NCI-H226 (cell line): ENCODE measurements at regions not wholly inside any gene's neighbourhood (a gene's known extent, or its start where the extent isn't known, plus 50 kb on each side); places are given as distances from the start of the nearest gene placed in this dataset.

Source experiments
- DNase-seq: peaks from one replicate; pipeline ENCODE4 v3.0.0-alpha.2; 2015

DNA sequence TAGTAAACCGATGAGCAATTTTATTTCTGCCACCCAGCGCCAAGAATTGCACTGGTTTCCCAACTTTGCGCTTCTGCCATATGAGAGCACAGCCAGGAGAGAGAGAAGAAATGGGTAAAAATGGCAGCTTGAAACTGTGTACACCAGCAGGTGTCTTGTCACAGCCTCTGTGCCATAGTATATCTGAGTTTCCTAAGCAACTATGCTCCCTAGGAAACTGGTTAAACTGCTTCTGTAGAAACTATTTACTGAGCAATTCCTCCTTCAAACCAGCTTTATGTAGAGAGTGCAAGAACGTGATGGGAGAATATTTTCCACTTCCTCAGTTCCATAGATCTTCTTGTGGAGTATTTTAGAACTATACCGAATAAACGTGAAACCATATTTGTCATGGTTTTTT, 1361.3 kb downstream of the PCDH9 start:
- DNase-seq: no peak

DNA sequence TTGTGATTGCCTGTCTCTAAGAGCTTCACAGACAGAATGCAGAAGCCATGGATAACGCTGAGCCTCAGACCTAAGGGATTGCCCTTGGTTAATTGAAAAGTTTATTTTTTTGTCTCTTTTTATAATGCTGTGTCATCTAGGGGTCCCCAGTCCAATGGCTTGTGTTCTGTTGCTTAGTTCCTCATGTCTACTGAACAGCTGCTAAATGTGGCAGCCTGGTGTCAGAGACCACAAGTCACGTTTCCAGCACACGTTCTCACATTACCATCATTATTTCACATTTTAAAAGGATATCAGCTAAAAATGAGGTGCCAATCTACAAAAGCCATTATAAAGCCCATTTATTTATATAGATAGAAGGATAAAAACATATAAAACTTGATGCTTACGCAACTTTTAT, 1362.0 kb downstream of the PCDH9 start:
- DNase-seq: no peak

DNA sequence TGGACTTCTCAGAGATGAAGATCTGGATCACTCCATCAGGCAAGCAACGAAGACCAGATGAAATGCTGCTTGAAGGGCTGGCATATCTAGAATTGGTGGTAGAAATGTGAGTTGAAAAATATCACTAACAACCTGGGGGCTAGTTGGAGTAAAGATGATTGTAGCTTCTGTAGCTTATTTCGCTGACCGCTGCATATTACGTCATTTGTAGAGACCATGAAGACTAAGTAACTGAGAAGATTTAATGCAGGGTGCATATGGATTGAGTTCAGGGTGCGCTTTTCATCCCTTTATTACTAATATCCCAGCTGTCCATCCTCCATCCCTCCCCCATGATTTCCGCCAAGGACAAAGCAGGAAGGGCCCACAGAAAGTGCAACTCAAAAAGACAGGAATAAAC, 1364.0 kb downstream of the PCDH9 start:
- no peak for DNase-seq

DNA sequence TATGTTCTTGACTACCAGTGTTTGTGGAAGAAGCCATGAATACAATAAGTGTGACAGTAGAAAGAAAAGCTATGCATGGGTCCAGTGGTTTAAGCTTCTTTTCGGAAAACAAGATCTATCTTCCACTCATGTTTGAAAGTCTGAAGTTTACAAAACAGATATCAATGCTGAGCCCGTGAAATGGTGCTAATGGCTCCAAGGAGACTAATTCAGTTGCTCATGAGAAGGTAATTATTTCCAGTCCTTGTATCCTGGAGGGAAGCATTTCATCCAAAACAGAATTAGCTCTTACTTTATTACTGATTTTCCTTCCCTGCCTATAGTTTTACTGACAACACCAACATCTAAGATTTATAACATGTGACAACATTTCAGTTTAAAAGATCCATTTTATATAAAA, 1364.9 kb downstream of the PCDH9 start:
- no peak for DNase-seq

DNA sequence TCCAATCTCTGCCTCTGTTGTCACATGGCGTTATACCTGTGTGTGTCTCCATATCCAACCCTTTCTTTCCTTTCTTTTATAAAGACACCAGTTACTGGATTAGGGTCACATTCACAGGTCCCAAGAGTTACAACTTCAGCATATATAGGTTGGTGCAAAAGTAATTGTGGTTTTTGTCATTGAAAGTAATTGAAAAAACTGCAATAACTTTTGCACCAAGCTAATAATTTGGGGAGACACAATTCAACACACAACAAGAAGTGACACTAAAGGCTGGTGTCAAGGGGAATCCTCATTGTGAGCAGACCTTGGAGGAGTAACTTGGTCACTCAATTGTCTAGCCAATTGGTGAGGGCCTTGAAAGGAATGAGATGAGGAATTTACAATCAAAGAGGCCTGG, 1366.1 kb downstream of the PCDH9 start:
- DNase-seq: no peak

DNA sequence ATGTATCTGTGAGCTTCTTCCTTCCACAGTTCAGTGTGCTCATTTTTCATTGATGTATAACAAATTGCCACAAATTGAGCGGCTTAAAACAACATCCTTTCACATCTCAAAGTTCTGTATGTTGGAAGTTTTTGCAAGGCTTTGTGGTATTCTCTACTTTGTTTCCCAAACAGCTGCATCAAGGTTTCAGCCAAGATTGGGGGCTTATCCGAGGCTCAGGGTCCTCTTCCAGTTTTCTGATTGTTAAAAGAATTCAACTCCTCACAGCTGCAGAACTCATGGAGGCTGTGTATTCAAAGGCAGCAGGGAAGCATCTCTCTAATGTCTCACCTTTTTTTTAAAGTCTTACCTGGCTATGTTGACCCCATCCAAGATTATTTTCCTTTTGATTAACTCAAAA, 1369.8 kb downstream of the PCDH9 start:
- DNase-seq: no peak

DNA sequence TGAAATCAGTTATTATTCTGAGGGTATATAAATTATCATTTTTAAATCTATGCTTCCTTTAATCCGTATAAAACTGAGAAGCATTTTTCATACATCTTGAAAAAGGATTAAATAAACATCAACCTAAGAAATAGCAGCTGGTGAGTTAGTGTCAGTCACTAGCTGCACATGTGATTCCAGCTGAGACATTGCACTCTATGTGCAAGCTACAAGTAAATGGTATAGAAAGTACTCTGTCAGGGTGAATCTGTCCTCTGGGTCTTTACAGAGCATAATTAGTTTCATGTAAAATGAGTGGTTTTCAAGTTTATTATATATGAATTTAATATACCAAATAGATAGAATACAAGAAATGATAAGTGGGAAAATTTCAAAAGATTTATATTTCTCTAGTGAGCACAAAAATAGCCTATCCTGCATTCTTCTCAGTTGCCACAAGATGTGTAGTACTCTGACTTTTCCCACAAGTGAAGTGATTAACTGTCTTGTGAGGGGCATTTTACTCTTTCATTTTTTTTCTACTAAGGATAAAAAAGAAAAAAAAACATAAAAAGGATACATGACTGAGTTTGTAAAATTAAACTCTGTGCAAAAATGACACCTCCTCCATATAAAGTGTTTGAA, 1372.1 kb downstream of the PCDH9 start:
- DNase-seq: no peak

DNA sequence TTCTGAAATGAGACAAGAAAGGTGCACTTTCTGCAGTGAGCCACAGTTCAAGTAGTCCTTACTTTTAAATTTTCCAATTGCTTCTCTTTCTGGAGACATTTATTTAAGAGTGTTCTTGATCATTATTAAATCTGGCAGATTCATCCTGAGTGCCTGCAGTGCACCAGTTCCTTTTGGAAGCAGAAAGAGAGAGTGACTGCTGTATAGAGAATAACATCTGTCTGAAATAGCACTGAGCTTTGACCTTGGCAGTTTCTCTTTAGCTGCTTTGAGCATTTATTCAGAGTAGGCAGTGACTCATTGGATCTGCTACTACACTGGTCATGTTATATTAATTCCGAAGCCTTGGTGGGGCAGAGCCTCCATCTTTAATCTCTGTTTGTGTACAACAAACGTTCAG, 1373.7 kb downstream of the PCDH9 start:
- DNase-seq: no peak

DNA sequence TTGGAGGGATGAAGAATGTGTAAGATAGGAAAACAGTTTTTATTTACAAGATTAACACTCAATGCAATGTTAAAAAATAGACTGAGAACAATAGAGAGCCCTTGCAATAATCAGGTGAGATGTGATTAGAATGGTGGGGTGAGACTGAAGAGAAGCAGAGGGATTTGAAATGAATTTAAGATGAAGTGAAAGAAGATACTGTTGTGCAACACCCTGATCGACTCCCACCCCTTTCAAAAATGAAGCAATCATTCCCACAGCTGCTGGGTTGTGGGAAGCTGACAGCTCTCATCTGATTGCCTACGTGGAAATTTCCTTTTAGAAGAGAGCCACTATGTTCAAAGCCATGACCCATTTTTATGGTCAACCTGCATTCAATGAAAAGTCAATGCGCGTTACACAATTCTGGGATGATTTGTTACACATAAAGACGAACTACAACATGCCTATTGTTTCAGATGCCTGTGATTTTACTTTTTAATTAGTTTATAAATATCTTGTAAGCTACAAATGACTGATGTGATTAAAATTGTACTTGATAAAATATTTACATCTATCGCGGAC, 1374.8 kb downstream of the PCDH9 start:
- peak; percentile 37 for DNase-seq

DNA sequence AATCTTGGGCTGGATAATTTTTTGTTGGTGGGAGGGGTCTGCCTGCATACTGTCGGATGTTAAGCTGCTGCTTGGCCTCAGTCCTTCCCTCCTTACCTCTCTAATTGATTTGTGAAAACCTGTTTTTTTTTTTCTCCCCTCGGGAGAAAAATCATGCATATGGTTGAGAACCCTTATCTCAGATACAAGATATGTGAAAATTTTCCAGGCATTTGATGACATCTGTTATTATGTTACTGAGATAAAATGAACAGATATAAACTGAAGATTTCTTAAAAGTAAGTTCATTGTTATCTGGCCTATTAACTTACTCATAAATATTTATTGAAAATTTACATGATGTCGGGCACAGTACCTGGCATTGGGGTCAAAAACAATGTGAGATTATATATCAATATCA, 1375.7 kb downstream of the PCDH9 start:
- no peak for DNase-seq

DNA sequence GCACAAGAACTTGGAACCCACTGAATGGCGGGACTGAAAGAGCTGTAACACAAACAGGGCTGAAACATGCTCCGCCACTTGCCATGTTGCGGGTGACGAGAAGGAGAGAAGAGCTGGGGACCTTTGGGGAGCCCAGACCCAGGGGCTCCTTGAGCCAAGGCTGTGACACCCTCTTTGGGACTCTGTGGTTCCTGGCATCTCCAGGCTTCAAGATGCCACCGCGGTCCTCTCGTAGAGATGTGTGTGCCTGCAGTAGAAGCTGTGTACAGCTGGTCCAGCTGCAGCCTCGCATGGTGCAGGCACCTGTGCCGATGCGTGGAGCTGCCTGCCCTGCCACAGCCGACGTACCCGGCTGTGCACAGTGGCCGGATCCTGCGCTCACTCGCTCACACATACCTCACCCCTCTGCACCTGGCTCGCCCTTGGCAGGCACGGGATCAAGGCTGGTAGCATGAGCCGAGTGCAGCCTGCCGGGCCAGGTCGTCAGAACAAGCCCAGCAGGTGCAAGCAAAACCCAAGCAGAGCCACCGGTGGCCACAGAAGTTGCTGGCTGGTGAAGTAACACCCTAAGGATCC, 1385.8 kb downstream of the PCDH9 start:
- DNase-seq: no peak

DNA sequence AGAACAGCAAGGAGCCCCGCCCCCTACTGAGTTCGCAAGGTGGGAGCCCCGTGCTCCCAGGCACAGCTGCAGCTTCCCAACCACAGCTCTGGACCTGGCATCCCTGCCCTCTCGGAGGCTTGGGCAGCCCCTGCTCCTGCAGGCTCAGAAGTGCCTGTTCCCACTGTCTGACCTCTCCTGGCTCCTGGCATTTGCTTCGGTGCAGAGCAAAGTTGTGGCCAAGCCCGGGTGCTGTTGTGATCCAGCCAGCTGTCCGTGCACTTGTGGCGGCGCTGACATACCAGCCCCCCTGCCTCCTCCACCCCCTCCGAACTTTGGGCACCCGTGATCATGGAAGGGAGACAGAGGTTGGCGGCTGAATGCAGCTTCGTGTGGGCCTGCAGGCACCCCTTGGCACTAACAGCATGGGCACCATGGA, 1386.8 kb downstream of the PCDH9 start:
- DNase-seq: no peak

DNA sequence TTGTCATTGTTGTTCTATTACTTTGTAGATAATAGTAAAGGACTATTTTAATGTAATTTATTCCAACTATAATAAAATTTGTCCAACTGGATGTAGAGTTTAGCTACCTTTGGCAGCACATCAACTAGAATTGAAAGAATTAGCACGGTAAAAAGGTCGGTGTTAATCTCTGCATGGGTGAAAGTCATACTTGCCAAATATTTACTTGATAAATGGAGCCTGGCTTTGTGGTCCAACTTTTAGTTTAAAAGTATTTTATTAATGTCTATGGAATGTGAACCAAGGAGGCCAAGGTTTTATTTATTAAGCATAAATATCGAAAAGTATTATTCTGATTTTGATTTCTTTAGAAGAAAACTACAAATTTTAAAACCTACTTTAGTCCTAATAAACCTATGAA, 1389.0 kb downstream of the PCDH9 start:
- DNase-seq: no peak

DNA sequence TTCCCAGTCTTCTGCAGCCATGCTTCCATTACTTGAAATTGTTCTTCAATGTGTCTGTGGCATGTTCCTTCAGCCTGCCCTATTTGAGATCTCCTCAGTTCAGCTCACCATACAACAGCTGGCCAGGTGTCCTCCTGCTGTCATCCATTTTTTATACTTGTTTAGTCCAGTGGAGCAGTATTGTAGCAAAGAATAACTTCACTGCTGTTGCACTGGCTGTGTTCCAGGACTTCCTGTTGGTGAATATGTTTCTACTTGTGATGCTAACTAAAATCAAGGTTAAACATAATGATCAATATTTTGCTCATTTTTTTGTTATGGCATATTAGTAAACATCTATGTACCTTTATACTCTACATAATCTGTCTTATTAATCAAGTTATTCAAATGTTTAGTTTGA, 1394.1 kb downstream of the PCDH9 start:
- no peak for DNase-seq

DNA sequence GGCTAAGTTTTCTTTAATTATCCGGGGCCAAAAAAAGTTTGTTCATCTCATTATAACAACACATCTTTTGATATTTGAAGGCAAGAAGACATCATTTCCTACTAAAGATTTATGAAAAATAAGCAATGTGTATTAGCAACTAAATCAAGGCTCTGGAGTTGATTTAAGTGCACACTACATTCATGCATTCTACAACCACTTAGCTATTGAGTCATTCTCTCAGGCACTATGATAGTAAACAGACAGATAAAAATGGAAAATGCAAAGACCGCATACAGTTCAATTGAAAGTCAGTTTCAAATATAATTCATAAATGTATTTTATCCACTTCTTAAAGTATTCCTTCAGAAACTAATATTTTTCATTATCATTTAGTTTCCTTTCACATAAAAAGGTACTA, 1395.2 kb downstream of the PCDH9 start:
- no peak for DNase-seq

DNA sequence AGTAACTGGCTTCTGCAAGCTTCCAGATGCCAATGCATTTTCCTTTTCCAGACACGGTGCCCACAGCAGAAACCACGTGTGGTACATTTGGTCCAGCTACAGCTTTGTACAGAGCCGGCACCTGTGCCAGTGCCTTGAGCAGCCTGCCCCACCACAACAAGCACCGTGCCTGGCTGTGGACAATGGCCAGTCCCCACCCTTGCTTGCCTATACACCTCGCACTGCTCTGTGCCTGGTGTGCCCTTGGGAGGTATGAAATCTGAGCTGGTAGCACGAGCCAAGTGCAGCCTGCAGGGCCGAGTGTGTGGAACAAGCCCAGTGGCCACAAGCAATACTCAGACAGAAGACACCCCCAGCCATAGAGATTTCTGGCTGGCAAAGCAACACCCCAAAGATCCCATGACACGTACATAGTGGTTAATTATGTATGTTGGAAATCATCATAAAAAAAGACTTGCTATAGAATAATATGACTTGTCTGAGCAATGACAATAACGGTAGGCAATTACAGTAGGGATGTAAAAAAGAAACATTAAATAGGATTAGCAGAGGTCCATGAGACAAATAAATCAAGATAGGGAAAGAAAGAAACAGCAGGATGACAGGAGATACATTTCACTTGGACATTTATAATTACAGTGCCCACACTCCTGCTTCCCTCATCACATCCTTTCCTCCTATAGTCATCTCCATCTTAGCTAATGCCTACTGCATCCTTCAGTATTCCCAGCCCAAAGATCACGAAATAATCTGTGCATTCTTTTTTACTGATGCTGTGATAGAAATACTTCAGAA, 1399.5 kb downstream of the PCDH9 start:
- no peak for DNase-seq

DNA sequence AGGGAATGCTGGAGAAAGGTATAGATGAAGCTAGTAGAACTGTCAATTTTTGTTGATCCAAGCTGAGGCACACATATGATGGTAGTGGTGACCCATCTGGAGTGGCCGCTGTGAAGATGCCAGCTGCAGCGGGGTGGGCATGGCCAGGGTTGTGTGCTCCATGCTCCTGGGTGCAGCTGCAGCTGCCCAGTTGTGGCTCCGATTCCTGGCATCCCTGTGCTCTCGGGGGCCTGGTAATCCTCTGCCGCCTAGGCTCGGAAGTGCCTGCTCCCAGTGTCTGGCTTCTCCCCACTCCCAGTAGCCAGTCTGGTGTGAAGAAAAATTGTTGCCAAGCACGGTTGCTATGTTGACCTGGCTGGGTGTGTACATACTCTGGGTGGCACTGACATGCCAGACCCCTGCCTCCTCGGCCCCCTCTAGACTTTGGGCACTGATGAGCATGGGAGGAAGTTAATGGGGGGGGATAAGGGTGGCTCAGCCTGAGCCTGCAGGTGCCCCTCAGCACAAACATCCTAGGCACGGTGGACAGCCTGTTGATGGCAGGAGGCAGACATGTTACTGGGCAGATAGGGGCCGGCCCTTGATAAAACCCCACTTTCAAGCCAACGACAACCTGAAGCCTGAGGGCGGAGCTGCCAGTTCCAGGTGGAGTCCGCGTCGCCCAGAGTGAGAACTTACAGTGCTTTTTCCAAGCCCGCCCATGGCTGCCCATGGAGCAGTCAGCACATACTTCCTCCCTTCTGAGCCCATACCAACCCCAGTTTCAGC, 1400.7 kb downstream of the PCDH9 start:
- DNase-seq: no peak

DNA sequence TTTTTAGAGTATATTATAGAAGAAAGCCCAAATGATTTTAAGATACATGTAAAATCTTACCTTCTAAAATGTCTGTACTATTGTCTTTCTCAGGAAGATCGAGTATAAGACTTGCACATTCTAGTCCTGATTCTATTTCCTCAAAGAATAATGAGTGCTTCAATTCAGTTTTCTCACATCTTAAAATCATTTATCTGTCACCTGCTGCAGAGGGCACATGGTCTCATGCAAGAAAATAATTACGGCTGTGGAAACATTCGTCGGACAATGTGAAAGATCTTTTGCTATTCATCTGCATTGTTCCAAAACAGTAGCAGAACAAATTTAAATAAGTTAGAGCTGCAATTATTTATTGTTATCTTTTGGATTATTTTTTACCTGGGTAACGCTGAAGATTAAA, 1403.5 kb downstream of the PCDH9 start:
- DNase-seq: no peak

DNA sequence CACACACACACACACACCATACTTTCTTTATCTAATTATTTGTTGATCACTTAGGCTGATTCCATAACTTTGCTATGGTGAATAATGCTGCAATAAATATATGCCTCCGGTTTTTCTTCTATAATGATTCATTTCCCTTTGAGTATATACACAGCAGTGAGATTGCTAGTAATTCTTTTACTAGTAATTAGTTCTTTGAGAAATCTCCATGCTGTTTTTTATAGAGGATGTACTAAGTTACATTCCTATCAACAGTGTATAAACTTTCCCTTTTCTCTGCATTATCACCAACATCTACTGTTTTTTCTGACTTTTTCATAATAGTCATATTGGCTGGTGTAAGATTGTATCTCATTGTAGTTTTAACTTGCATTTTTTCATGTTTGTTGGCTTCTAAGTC, 1405.1 kb downstream of the PCDH9 start:
- no peak for DNase-seq

DNA sequence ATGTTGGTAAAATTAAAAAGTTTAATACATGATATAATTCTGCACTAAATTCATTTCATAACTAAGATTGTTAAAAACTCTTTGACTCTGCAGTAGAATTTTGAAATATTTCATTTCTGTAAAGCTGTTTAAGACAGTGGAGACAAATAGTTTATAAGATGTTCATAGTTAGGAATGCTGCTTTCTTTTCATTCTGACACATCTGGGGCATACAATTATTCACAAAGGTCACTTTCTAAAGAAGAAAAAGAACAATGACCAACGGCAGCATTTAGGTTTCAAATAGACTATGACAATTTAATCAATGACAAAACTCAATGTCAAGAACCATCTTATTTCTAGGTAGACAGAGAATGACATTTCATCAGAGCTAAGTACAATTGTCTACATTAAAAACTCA, 1422.1 kb downstream of the PCDH9 start:
- DNase-seq: no peak

DNA sequence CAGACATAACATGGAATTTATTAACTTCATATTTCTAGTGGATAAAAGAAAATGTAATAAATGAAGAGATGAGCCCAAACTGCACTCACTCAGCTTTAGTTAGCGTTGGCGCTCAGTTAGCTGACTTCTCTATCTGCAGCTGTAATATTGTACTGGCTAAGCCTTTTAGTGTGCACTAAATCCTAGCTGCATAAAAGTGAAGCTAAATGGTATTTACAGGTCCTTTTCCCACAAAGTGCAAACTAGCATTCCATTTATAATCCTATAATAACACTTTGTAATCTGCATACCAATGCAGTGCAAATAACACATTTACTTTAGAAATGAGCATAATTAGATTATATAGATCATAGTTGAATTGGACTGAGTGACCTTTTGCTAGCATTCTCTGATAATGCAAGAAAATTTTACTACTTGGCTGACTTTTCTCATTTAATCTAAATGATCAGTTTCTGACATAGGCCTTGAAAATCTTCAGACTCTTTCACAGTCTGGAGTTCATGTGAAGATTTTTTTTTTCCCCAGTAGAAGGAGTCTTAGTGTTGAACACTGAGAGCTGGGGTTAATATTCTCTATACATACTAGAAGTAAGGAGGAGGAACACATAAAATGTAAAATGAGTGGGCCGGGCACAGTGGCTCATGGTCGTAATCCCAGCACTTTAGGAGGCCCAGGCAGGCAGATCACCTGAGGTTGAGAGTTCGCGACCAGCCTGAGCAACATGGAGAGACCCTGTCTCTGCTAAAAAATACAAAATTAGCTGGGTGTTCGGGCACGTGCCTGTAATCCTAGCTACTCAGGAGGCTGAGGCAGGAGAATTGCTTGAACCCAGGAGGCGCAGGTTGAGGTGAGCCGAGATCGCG, 1426.4 kb downstream of the PCDH9 start:
- no peak for DNase-seq

DNA sequence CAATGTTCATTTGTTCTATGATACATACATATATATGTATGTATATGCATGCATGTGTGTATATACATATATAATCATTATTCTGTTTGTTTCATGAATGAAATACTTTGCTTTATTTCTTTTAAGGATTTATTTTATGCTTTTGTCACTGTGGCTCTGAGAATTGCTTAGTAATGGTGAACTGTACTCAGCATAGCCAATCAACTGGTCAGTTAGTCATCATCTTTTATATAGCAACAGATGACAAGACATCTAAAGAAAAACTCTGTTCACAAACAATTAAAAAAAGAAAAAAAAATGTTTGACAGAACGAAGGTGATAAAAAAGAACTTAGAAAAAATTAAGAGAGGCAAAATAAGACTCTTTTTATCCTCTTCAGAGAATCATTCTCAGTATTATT, 1440.3 kb downstream of the PCDH9 start:
- DNase-seq: no peak
